Pulmonary artery endothelial cell (primary cell): ENCODE measurements at regions not wholly inside any gene's neighbourhood (a gene's known extent, or its start where the extent isn't known, plus 50 kb on each side); places are given as distances from the start of the nearest gene placed in this dataset.

Experiments used
- DNase-seq: peaks from one replicate; pipeline ENCODE4 v3.0.0-alpha.2; 2011; ENCODE audit warnings: low read depth, low spot score

GRCh38 chr15:61411902-61412510, 182.9 kb upstream of the RORA start:
- no peak for DNase-seq

- no peak for DNase-seq
These were observed 181.6 kb upstream of the RORA start for GRCh38 chr15:61410662-61411061.

- no peak for DNase-seq
These were observed 175.5 kb upstream of the RORA start for GRCh38 chr15:61404567-61404966.

GRCh38 chr15:61403884-61404283, 174.8 kb upstream of the RORA start:
- no peak for DNase-seq

- no peak for DNase-seq
These were observed 173.0 kb upstream of the RORA start for GRCh38 chr15:61401903-61402698.

- DNase-seq = no peak
These were observed 169.2 kb upstream of the RORA start for GRCh38 chr15:61398310-61398709.

- DNase-seq = no peak
These were observed 167.3 kb upstream of the RORA start for GRCh38 chr15:61396235-61396919.

- DNase-seq = no peak
These were observed 164.8 kb upstream of the RORA start for GRCh38 chr15:61393949-61394348.

GRCh38 chr15:61393524-61393923, 164.4 kb upstream of the RORA start:
- no peak for DNase-seq

GRCh38 chr15:61390138-61390537, 161.0 kb upstream of the RORA start:
- no peak for DNase-seq

- DNase-seq = no peak
These were observed 160.4 kb upstream of the RORA start for GRCh38 chr15:61389334-61390028.

- DNase-seq = no peak
These were observed 158.6 kb upstream of the RORA start for GRCh38 chr15:61387675-61388074.

GRCh38 chr15:61383421-61383820, 154.3 kb upstream of the RORA start:
- DNase-seq = no peak

GRCh38 chr15:61382927-61383326, 153.8 kb upstream of the RORA start:
- DNase-seq = no peak

- DNase-seq = no peak
These were observed 152.4 kb upstream of the RORA start for GRCh38 chr15:61381501-61381900.

- no peak for DNase-seq
These were observed 151.2 kb upstream of the RORA start for GRCh38 chr15:61380270-61380669.

GRCh38 chr15:61379005-61379404, 149.9 kb upstream of the RORA start:
- DNase-seq = no peak

- DNase-seq = no peak
These were observed 147.9 kb upstream of the RORA start for GRCh38 chr15:61376961-61377360.

- no peak for DNase-seq
These were observed 147.4 kb upstream of the RORA start for GRCh38 chr15:61376516-61376915.

- DNase-seq = no peak
These were observed 145.7 kb upstream of the RORA start for GRCh38 chr15:61374848-61375247.

- DNase-seq = no peak
These were observed 138.9 kb upstream of the RORA start for GRCh38 chr15:61367953-61368352.

- no peak for DNase-seq
These were observed 135.8 kb upstream of the RORA start for GRCh38 chr15:61364871-61365270.
